Panc1 (cell line): ENCODE measurements at regions not wholly inside any gene's neighbourhood (a gene's known extent, or its start where the extent isn't known, plus 50 kb on each side); places are given as distances from the start of the nearest gene placed in this dataset.

Experiments
- ATAC-seq: fragments of 200-7000 bp; cut with Tn5 transposase; 2 replicates; pipeline ENCODE4 v1.9.1; 2020; ENCODE audit warnings: mild to moderate bottlenecking, moderate library complexity
- BruUV-seq: library from RNA; stranded (reverse); fragments of 400-500 nt; replicated peaks from 2 replicates; lab custom pipeline; 2021; lab: Mats Ljungman, UMichigan
- CTCF ChIA-PET: fragments of 300-600 bp; sonication (Branson Sonifier 250); formaldehyde crosslinking; loops from one replicate; lab custom pipeline; 2022; ENCODE audit warnings: antibody characterized with exemption; lab: Charles Lee
- POLR2A ChIA-PET: fragments of 300-600 bp; sonication (Branson Sonifier 250); formaldehyde crosslinking; loops from one replicate; lab custom pipeline; 2022; ENCODE audit warnings: antibody characterized with exemption; lab: Charles Lee
- DNase-seq: peaks from one replicate; pipeline ENCODE4 v3.0.0-alpha.2; 2010; ENCODE audit warnings: low read depth, low spot score
- H3K27ac ChIP-seq: 2 replicates; pipeline ENCODE4 v1.5.1; 2011; ENCODE audit warnings: mild to moderate bottlenecking, low read length, inconsistent platforms
- H3K27me3 ChIP-seq: fragments of 200-500 bp; sonication (Bioruptor generic); 2 replicates; pipeline ENCODE4 v1.6.0; 2014; ENCODE audit warnings: low read length, inconsistent platforms; ENCODE audit not compliant: control insufficient read depth, insufficient read depth
- H3K36me3 ChIP-seq: fragments of 200-500 bp; sonication (Bioruptor generic); 2 replicates; pipeline ENCODE4 v1.5.1; 2014; ENCODE audit warnings: inconsistent platforms, mild to moderate bottlenecking, low read length, moderate library complexity; ENCODE audit not compliant: control insufficient read depth, insufficient read depth
- H3K4me1 ChIP-seq: 2 replicates; pipeline ENCODE4 v1.5.1; 2011; ENCODE audit warnings: inconsistent platforms, mild to moderate bottlenecking, low read length, moderate library complexity; ENCODE audit not compliant: control insufficient read depth, insufficient read depth
- H3K4me3 ChIP-seq, 2 experiments: 2 replicates each; pipeline ENCODE4 v1.5.1; 2011 to 2012; ENCODE audit warnings: low read depth in 2 of 2, low read length in 2 of 2, mild to moderate bottlenecking in 2 of 2, inconsistent platforms in 1 of 2, moderate library complexity in 1 of 2
- H3K9me3 ChIP-seq: fragments of 200-500 bp; sonication (Bioruptor generic); 2 replicates; pipeline ENCODE4 v1.5.1; 2014; ENCODE audit warnings: low read depth, mild to moderate bottlenecking, inconsistent platforms, low read length, moderate library complexity; ENCODE audit not compliant: control insufficient read depth, insufficient read depth
- CTCF ChIP-seq: fragments of 450-650 bp; IDR thresholded peaks from 2 replicates; pipeline ENCODE4 v1.5.1; 2017; ENCODE audit warnings: mild to moderate bottlenecking
- POLR2AphosphoS5 ChIP-seq: IDR thresholded peaks from 2 replicates; pipeline ENCODE4 v1.6.1; 2012; ENCODE audit warnings: mild to moderate bottlenecking, low read depth, low read length, moderate library complexity
- SIN3A ChIP-seq: IDR thresholded peaks from 2 replicates; pipeline ENCODE4 v1.6.1; 2012; ENCODE audit warnings: low read depth, mild to moderate bottlenecking, low read length, moderate library complexity, borderline replicate concordance; ENCODE audit not compliant: insufficient read depth
- TCF7L2 ChIP-seq: IDR thresholded peaks from 2 replicates; pipeline ENCODE4 v1.6.1; 2011; ENCODE audit warnings: mild to moderate bottlenecking, low read depth, low read length, inconsistent platforms
- in situ Hi-C: cut with HindIII; loops from 2 replicates; pipeline ENCODE4 v1.10.0; 2016; ENCODE audit warnings: low sequenced_read_pairs, low pct_unique_long_range_greater_than_20kb
- intact Hi-C: fragments of 100-400 bp; cut with micrococcal nuclease; formaldehyde crosslinking; loops from one replicate; pipeline ENCODE4 v1.10.0; 2022; ENCODE audit not compliant: unreplicated experiment
- TF ChIP-seq, protein P1 (sequence below), 2 experiments: IDR thresholded peaks; 2 replicates each; pipeline ENCODE4 v1.6.1; 2011 to 2012; ENCODE audit warnings: low read depth in 2 of 2, control low read depth in 1 of 2, low read length in 1 of 2, mild to moderate bottlenecking in 1 of 2, moderate library complexity in 1 of 2; ENCODE audit not compliant: insufficient read depth in 1 of 2

GRCh38 chr2:39849064-39849463 lies 70.0 kb upstream of the THUMPD2 start:
- H3K27me3 ChIP-seq: no peaks in the 10 kb centered on the region
- H3K4me1 ChIP-seq: peaks cover 3% of the 10 kb centered on the region; the same call in 1 of the 2 replicates
- no peaks in the 10 kb centered on the region for H3K9me3 ChIP-seq
- H3K4me3 ChIP-seq: no peak overlapping the region
- ChIA-PET CTCF (no interaction called here), POLR2A (no interaction called here)
- intact Hi-C loops: no loop called here
- H3K27ac ChIP-seq: no peak overlapping the region
- TF ChIP-seq CTCF (no peak), SIN3A (no peak), TCF7L2 (no peak), POLR2AphosphoS5 (no peak)
- TF ChIP-seq, protein P1, sequence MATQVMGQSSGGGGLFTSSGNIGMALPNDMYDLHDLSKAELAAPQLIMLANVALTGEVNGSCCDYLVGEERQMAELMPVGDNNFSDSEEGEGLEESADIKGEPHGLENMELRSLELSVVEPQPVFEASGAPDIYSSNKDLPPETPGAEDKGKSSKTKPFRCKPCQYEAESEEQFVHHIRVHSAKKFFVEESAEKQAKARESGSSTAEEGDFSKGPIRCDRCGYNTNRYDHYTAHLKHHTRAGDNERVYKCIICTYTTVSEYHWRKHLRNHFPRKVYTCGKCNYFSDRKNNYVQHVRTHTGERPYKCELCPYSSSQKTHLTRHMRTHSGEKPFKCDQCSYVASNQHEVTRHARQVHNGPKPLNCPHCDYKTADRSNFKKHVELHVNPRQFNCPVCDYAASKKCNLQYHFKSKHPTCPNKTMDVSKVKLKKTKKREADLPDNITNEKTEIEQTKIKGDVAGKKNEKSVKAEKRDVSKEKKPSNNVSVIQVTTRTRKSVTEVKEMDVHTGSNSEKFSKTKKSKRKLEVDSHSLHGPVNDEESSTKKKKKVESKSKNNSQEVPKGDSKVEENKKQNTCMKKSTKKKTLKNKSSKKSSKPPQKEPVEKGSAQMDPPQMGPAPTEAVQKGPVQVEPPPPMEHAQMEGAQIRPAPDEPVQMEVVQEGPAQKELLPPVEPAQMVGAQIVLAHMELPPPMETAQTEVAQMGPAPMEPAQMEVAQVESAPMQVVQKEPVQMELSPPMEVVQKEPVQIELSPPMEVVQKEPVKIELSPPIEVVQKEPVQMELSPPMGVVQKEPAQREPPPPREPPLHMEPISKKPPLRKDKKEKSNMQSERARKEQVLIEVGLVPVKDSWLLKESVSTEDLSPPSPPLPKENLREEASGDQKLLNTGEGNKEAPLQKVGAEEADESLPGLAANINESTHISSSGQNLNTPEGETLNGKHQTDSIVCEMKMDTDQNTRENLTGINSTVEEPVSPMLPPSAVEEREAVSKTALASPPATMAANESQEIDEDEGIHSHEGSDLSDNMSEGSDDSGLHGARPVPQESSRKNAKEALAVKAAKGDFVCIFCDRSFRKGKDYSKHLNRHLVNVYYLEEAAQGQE (IDR thresholded peaks at IDR 0.05; ENCODE audit: insufficient read depth in 1 of 2, low read depth in 2 of 2, low read length in 1 of 2): no peak
- no TSS peak for BruUV-seq
- in situ Hi-C loops: no loop called here
- ATAC-seq: no peak
- no peaks in the 10 kb centered on the region for H3K36me3 ChIP-seq
- DNase-seq: no peak

- DNase-seq (no peak), ATAC-seq (no peak)
- CTCF ChIA-PET: no interaction called here
- BruUV-seq: no TSS peak
- POLR2A ChIA-PET: no interaction called here
- Histone ChIP-seq H3K4me3 (no peak overlapping the region), H3K27me3 (no peaks in the 10 kb centered on the region), H3K4me1 (no peaks in the 10 kb centered on the region), H3K36me3 (no peaks in the 10 kb centered on the region), H3K27ac (no peak overlapping the region), H3K9me3 (no peaks in the 10 kb centered on the region)
- in situ Hi-C loops (no loop called here), intact Hi-C loops (no loop called here)
- TF ChIP-seq SIN3A: no peak
- TF ChIP-seq POLR2AphosphoS5: no peak
- no peak for TF ChIP-seq TCF7L2
- TF ChIP-seq CTCF: no peak
- TF ChIP-seq, protein P1 (IDR thresholded peaks at IDR 0.05; ENCODE audit: insufficient read depth in 1 of 2, low read depth in 2 of 2, low read length in 1 of 2): no peak
Measured at GRCh38 chr2:39845460-39846146, 66.5 kb upstream of the THUMPD2 start.
